ENCODE measurements at regions not wholly inside any gene's neighbourhood (a gene's known extent, or its start where the extent isn't known, plus 50 kb on each side); places are given as distances from the start of the nearest gene placed in this dataset.
"Not testable (repeated sequence)": the region's sequence is repeated elsewhere in the genome, so short reads cannot be mapped to it uniquely, and the experiment has no call there.

GRCh38 chr14:106648874-106649273, 1122.5 kb downstream of the TMEM121 start:
- ATAC-seq, POLR2A ChIA-PET, H3K4me1 Mint-ChIP-seq: not testable (repeated sequence)

GRCh38 chr14:106651016-106651415, 1124.6 kb downstream of the TMEM121 start:
- ATAC-seq: no peak
- H3K27ac Mint-ChIP-seq: peak overlapping the region in 1 of 10 donors; percentile 8

More at GRCh38 chr14:106648874-106649273, 1122.5 kb downstream of the TMEM121 start:
- H3K36me3 Mint-ChIP-seq, DNase-seq, H3K9me3 Mint-ChIP-seq, H3K4me3 Mint-ChIP-seq: not testable (repeated sequence)
- Mint-ChIP-seq H3K27ac (peak overlapping the region in 1 of 10 donors; percentile 10), H3K27me3 (peaks cover 1 to 27% (median 7%) of the 10 kb centered on the region in 5 donors)

GRCh38 chr14:106652494-106652893, 1126.1 kb downstream of the TMEM121 start:
- H3K4me3 Mint-ChIP-seq: no peak overlapping the region
- POLR2A ChIA-PET: no interaction called here
- H3K4me1 Mint-ChIP-seq: peaks cover 3 to 16% (median 5%) of the 10 kb centered on the region in 4 donors
- H3K27me3 Mint-ChIP-seq: peaks cover 1 to 21% (median 6%) of the 10 kb centered on the region in 5 donors
- DNase-seq: no peak
- no peak overlapping the region for H3K27ac Mint-ChIP-seq
- peaks cover 0 to 8% (median 0%) of the 10 kb centered on the region in 9 donors for H3K9me3 Mint-ChIP-seq
- no peak for ATAC-seq
- H3K36me3 Mint-ChIP-seq: no peaks in the 10 kb centered on the region

More at GRCh38 chr14:106651016-106651415, 1124.6 kb downstream of the TMEM121 start:
- Mint-ChIP-seq H3K4me3 (no peak overlapping the region), H3K9me3 (peaks cover 0 to 8% (median 0%) of the 10 kb centered on the region in 9 donors), H3K27me3 (peaks cover 1 to 21% (median 6%) of the 10 kb centered on the region in 5 donors), H3K36me3 (no peaks in the 10 kb centered on the region), H3K4me1 (peaks cover 0 to 6% (median 2%) of the 10 kb centered on the region in 4 donors)
- DNase-seq: no peak
- POLR2A ChIA-PET: no interaction called here

GRCh38 chr14:106657460-106657859, 1131.1 kb downstream of the TMEM121 start:
- POLR2A ChIA-PET: no interaction called here
- no peaks in the 10 kb centered on the region for H3K9me3 Mint-ChIP-seq
- ATAC-seq: peak; percentile 72 to 86
- no peaks in the 10 kb centered on the region for H3K36me3 Mint-ChIP-seq
- H3K27me3 Mint-ChIP-seq: peaks cover 0 to 2% (median 0%) of the 10 kb centered on the region in 5 donors
- peak; percentile 26 to 75 (median 57) for DNase-seq
- peaks cover 9 to 28% (median 22%) of the 10 kb centered on the region in 4 donors for H3K4me1 Mint-ChIP-seq
- H3K27ac Mint-ChIP-seq: peak overlapping the region in 1 of 10 donors; percentile 4
- peak overlapping the region in 1 of 10 donors; percentile 52 for H3K4me3 Mint-ChIP-seq

- Mint-ChIP-seq H3K4me1 (peaks cover 11 to 33% (median 29%) of the 10 kb centered on the region in 4 donors), H3K4me3 (peak overlapping the region in 1 of 10 donors; percentile 42)
- ATAC-seq, DNase-seq, H3K9me3 Mint-ChIP-seq, H3K27ac Mint-ChIP-seq, H3K27me3 Mint-ChIP-seq, H3K36me3 Mint-ChIP-seq, POLR2A ChIA-PET: not testable (repeated sequence)
These were observed 1131.9 kb downstream of the TMEM121 start for GRCh38 chr14:106658066-106658860.

GRCh38 chr14:106661561-106661960, 1135.2 kb downstream of the TMEM121 start:
- DNase-seq (peak; percentile 25 to 73 (median 54)), ATAC-seq (peak; percentile 85 to 86)
- Mint-ChIP-seq H3K27ac (peak overlapping the region in 1 of 10 donors; percentile 31), H3K4me1 (peaks cover 11 to 41% (median 29%) of the 10 kb centered on the region in 4 donors)
- H3K27me3 Mint-ChIP-seq, H3K36me3 Mint-ChIP-seq, H3K9me3 Mint-ChIP-seq, POLR2A ChIA-PET, H3K4me3 Mint-ChIP-seq: not testable (repeated sequence)

GRCh38 chr14:106662936-106663550, 1136.7 kb downstream of the TMEM121 start:
- no peak overlapping the region for H3K4me3 Mint-ChIP-seq
- peaks cover 0 to 3% (median 0%) of the 10 kb centered on the region in 9 donors for H3K9me3 Mint-ChIP-seq
- no peaks in the 10 kb centered on the region for H3K36me3 Mint-ChIP-seq
- ATAC-seq: no peak
- DNase-seq: no peak
- peak overlapping the region in 7 of 10 donors; percentile 9 to 76 (median 41) for H3K27ac Mint-ChIP-seq
- H3K4me1 Mint-ChIP-seq: peaks cover 7 to 29% (median 20%) of the 10 kb centered on the region in 4 donors
- POLR2A ChIA-PET: no interaction called here
- peaks cover 0 to 2% (median 0%) of the 10 kb centered on the region in 5 donors for H3K27me3 Mint-ChIP-seq

- H3K4me3 Mint-ChIP-seq, H3K27me3 Mint-ChIP-seq, POLR2A ChIA-PET, ATAC-seq, H3K36me3 Mint-ChIP-seq, H3K9me3 Mint-ChIP-seq: not testable (repeated sequence)
- H3K4me1 Mint-ChIP-seq: peaks cover 7 to 25% (median 18%) of the 10 kb centered on the region in 4 donors
- DNase-seq: peak in 9 of 10 donors; percentile 16 to 59 (median 32)
- H3K27ac Mint-ChIP-seq: peak overlapping the region in 3 of 10 donors; percentile 41 to 80 (median 47)
These were observed 1137.5 kb downstream of the TMEM121 start for GRCh38 chr14:106663805-106664410.

- POLR2A ChIA-PET: no interaction called here
- no peaks in the 10 kb centered on the region for H3K36me3 Mint-ChIP-seq
- H3K4me1 Mint-ChIP-seq: peaks cover 7 to 25% (median 18%) of the 10 kb centered on the region in 4 donors
- H3K4me3 Mint-ChIP-seq: no peak overlapping the region
- no peak overlapping the region for H3K27ac Mint-ChIP-seq
- H3K27me3 Mint-ChIP-seq: peaks cover 4 to 12% (median 9%) of the 10 kb centered on the region in 5 donors
- ATAC-seq: no peak
- DNase-seq: no peak
- H3K9me3 Mint-ChIP-seq: peaks cover 0 to 3% (median 0%) of the 10 kb centered on the region in 9 donors
These were observed 1139.4 kb downstream of the TMEM121 start for GRCh38 chr14:106665814-106666213.

GRCh38 chr14:106666341-106666740, 1140.0 kb downstream of the TMEM121 start:
- peak overlapping the region in 1 of 10 donors; percentile 14 for H3K4me3 Mint-ChIP-seq
- DNase-seq (no peak), ATAC-seq (no peak)
- peaks cover 0 to 3% (median 0%) of the 10 kb centered on the region in 9 donors for H3K9me3 Mint-ChIP-seq
- H3K27ac Mint-ChIP-seq: no peak overlapping the region
- H3K36me3 Mint-ChIP-seq: no peaks in the 10 kb centered on the region
- POLR2A ChIA-PET: no interaction called here
- peaks cover 6 to 14% (median 12%) of the 10 kb centered on the region in 5 donors for H3K27me3 Mint-ChIP-seq
- H3K4me1 Mint-ChIP-seq: peaks cover 7 to 25% (median 18%) of the 10 kb centered on the region in 4 donors

GRCh38 chr14:106670011-106670410, 1143.6 kb downstream of the TMEM121 start:
- H3K4me1 Mint-ChIP-seq: peaks cover 0 to 12% (median 5%) of the 10 kb centered on the region in 4 donors
- H3K4me3 Mint-ChIP-seq: no peak overlapping the region

GRCh38 chr14:106674093-106674492, 1147.7 kb downstream of the TMEM121 start:
- H3K27me3 Mint-ChIP-seq: peaks cover 11 to 45% (median 26%) of the 10 kb centered on the region in 5 donors
- ATAC-seq, H3K4me3 Mint-ChIP-seq, POLR2A ChIA-PET, H3K36me3 Mint-ChIP-seq, DNase-seq, H3K9me3 Mint-ChIP-seq, H3K27ac Mint-ChIP-seq: not testable (repeated sequence)
- peaks cover 0 to 12% (median 5%) of the 10 kb centered on the region in 4 donors for H3K4me1 Mint-ChIP-seq

More at GRCh38 chr14:106670011-106670410, 1143.6 kb downstream of the TMEM121 start:
- Mint-ChIP-seq H3K9me3 (no peaks in the 10 kb centered on the region), H3K36me3 (no peaks in the 10 kb centered on the region), H3K27ac (no peak overlapping the region), H3K27me3 (peaks cover 11 to 25% (median 23%) of the 10 kb centered on the region in 5 donors)
- DNase-seq: no peak
- no peak for ATAC-seq
- POLR2A ChIA-PET: no interaction called here
